NCI-H2081 treated with DMSO at 0.1 percent for 48 hours (cell line): ENCODE measurements at regions not wholly inside any gene's neighbourhood (a gene's known extent, or its start where the extent isn't known, plus 50 kb on each side); places are given as distances from the start of the nearest gene placed in this dataset.
"Not testable (repeated sequence)": the region's sequence is repeated elsewhere in the genome, so short reads cannot be mapped to it uniquely, and the experiment has no call there.

ENCODE experiments used
- DNase-seq: peaks from one replicate; lab custom pipeline; 2025; lab: John Stamatoyannopoulos, UW

DNA sequence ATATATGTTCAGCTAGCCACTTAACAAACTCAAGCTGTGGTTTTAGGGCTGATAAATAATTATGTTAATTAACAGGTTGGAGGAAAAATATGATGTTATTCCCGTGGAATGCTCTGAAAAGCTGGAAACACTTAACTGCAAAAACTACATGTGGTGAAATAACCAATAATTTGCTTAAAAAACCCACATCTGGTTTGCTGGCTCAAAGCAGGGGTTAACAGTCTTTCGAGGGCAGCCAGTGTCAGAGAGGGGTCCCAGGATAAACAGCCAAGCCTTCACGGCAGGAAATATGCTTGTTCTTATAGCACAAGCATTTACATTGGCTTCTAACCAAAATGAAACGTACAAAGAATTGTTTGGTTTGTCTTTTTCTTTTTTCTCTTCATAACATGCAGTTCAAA lies 254.0 kb upstream of the GAS1 start:
- no peak for DNase-seq

DNA sequence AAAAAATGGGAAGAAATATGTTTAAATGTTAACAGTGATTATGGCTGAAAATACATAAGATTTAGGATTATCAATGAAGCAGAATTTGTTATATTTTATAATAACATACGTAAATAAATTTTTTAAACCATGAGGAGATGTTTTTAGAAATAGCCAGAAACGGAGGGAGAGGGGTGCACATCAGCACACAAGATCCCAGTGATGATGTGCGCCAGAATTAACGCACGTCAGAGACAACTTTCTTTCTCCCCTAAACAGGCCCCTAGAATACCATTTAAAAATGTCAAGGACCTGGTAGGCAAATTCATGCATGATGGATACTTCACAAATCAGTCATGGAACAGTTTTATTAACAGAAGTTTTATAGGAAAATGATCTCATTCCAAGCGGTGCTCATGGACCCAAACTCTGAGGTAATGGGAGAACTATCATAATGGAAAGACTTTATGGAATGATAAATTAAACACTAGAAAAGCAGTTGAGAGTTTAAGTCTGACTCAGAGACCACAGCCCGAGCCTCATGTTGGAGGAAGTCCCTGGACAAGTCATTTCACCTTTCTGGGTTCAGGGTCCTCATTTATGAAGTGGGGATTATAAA lies 258.9 kb upstream of the GAS1 start:
- no peak for DNase-seq

DNA sequence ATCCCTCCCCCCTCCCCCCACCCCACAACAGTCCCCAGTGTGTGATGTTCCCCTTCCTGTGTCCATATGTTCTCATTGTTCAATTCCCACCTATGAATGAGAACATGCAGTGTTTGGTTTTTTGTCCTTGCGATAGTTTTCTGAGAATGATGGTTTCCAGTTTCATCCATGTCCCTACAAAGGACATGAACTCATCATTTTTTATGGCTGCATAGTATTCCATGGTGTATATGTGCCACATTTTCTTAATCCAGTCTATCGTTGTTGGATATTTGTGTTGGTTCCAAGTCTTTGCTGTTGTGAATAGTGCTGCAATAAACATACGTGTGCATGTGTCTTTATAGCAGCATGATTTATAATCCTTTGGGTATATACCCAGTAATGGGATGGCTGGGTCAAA lies 263.4 kb upstream of the GAS1 start:
- not testable (repeated sequence) for DNase-seq

DNA sequence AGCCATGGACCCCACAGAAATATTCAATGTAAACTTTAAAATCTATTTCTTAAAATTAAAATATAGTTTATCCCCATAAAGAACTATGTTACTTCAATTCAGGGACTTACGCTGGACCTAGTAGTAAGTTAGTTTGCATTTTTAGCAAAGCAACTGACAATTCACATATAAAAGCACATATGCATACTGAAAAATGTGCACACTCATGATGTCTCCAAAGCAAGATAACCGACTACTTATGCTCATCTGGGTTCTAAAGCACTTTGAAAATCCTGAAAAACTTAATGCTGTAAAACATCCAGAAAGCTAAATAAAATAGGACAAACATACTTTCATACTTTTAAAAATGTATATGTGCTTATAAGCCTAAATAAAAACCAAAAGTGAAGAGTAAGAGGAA lies 264.4 kb upstream of the GAS1 start:
- no peak for DNase-seq

DNA sequence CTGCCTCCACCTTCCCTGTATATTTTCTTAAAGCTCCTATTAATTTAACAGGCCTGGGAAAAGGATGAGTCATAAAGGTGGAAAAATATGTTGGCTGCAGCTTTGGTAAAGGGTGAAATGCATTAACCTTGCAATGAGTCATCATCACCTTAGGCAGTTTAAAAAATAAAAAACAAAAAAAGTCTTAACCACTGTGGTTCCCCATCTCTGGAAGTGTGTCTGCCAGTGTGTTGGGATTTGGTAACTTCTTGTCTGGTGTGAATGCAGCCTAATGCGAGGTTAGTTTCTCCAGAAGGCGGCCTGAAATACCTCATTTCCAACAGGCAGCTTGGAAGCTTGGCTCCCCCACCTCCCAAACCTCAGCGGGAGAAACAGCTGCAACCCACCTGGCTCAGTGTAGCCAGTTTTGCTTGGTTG lies 265.3 kb upstream of the GAS1 start:
- DNase-seq, result no peak

DNA sequence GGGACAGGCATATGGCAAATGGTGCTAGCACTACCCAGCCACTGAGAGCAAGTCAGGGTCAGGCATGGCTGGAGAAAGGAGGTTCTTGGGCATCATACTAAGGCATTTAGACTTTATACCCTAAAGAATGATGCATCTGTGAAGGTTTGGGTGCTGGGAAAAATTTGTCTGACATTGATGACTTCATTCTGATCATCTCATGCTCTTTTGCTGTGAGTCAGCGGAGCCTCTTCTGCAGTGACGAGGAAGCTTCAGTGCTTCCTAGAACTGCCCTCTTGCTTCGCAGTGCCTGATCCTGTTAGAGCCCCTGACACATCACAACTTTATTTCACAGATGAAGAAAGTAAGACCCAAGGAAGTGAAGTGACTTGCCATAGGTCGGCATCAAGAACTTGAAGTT lies 266.6 kb upstream of the GAS1 start:
- no peak for DNase-seq

DNA sequence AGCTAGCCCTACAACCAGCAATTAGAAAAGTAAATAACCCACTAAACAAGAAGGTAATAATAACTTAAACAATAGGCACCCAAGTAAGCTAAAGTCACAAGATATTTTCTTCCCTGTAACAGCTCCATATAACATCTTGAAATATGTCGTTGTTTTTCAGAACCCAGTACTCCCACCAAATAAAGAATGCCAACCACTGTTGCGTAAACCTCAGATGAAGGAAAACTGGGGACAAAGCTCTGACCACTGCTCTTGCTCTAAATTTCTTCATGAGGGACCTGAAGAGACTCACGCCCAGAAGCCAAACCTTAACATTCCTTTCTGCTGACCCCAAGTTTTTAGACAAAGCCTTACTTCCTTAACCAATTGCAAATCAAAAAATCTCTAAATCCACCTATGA lies 267.7 kb upstream of the GAS1 start:
- DNase-seq, result no peak

DNA sequence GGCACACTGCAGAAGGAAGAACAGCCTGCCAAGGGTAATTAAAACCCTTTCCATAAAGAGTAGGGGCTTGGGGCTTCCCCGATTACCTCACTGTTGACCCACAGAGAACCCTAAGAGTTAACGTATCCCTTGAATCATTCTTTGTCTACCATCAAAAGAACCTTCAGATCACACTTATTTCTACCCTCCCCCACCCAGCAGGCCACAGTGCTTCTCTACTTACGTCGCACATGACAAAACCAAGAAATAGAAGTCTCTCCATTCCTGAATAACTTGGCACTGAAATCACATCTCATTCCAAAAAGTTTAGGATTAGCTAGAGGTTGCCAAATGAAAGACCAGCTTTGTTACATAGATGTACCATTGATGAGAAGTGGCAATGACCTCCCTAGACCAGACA lies 268.7 kb upstream of the GAS1 start:
- DNase-seq, result no peak

DNA sequence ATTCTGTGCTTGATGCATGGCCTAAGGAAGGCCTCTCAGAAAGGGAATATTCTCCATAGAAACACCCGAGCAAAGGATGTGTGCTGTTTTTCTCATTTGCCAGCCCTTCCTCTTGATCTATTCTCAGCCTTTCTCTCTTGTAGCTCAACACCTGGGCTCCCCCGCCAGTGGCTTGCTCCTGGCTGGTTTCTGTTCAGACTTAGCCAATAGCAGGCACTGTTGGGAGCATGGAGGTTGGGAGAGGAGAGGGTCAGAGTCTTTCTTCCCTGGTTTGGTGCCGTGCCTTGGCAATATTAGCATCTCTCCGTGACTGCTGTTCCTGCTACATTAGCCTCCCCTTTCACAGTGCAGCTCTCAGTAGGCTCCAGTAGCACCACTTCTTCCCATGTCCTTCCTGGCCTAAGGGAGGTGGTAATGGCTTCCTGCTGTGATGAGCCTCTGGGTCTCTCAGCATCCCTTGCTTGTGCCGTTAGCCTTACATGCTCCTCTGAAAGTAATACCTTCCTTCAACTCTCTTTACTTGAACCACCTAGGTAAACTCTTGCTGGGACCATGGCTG lies 269.7 kb upstream of the GAS1 start:
- no peak for DNase-seq

DNA sequence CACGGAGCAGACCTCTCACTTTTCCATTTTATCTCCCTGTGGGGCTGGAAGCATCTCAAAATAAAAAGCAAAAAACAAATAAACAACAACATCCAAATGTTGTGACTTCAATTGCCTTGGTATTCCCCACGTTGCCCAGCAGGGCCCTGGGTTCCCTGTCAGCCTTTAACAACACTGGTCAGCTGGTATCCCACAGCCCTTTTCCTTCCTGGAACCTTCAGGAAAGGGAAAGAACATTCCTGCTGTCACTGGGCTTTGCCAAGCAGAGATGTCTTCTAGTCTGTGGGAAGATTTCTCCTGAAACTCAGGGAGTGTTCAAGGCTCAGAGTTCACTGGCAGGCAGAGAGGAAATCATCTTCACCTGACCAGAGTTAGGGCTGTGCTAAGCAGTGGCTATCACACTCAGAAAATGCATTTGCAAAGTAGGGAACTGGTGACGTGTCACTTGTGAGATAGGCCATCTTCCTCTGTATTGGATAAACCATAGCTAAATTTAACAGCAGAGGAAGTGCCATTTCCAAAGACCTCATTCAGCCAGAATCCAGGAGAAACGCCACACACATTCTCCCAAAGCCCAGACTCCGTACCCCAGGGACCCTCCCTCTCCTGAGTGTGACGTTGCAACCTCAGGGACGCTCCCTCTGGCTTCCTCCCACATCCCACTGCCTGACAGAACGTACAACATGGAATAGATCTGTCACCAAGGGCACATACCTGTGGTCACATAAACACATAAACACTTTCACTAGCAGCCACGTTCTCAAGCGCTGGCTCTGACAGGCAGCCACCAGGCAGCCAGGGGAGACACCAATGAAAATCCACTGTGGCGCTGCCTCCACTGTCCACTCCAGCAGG lies 274.0 kb upstream of the DAPK1 start:
- DNase-seq, result no peak

DNA sequence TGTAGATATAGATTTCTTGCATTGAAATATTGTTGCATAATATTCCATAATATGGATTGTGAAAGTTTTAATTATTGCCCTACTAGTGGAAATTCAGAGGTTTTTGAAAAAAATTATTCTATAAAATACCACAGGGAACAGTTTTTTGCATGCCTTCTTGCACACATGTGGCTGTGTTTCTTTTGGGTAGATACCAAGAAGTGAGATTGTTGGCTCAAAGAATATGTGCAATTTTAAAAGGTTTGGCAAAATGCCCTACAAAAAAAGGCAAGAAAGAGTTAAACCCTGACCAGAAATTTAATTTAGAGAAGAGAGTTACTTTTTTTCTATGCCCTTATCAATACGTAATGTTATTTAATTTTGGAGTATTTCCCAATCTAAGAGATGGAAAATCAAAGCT lies 270.8 kb upstream of the DAPK1 start:
- no peak for DNase-seq

DNA sequence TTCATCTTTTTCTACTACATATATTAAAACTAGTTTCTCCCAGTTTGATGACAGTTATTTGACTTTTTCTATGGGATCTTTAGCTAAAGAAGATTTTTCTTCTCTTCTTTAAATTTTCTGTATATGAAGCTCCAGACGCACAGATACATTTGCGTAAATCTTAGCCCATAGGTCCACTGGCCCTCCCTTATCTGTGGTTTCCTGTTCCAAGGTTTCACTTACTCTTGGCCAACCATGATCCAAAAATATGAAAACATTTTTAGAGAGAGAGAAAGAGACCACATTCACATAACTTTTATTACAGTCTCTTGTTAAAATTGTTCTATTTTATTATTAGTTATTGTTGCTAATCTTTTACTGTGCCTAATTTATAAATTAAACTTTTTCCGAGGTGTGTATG lies 270.2 kb upstream of the DAPK1 start:
- DNase-seq, result no peak

DNA sequence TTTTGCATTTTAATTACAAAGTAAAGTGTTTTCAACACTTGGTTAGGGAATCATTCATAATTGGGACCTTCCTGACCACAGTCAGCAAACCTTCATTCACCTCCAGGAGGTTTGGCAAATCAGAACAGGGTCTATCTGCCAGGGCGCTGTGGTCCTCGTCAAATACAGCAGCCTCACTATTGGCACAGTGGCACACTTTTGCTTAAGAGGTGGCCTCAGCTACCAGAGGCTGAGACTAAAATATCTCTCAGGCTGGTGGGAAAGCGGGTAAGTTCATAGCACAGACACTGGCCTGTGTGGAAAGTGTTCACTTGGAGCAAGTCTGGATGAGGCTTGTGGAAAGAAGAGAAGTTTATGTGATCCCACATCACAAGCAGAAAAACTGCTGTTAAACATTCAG lies 268.6 kb upstream of the DAPK1 start:
- DNase-seq, result no peak

DNA sequence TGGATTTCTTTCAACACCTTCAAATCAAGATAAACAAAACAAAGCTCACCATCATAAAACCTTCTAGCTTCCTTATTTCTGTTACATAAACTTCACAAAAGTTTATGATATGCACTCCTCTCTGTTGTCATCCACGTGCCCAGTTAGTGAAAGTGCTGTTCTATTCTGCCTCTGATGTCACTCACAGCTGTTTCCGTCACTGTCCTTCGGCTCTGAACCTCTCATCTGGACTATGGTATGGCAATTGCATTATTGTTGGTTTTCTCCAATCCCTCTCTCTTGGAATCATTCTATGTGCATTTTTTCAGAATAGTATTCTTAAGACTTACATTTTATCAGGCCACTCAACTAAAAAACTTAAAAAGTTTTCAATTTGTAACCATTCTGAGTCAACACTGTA lies 264.2 kb upstream of the DAPK1 start:
- no peak for DNase-seq

DNA sequence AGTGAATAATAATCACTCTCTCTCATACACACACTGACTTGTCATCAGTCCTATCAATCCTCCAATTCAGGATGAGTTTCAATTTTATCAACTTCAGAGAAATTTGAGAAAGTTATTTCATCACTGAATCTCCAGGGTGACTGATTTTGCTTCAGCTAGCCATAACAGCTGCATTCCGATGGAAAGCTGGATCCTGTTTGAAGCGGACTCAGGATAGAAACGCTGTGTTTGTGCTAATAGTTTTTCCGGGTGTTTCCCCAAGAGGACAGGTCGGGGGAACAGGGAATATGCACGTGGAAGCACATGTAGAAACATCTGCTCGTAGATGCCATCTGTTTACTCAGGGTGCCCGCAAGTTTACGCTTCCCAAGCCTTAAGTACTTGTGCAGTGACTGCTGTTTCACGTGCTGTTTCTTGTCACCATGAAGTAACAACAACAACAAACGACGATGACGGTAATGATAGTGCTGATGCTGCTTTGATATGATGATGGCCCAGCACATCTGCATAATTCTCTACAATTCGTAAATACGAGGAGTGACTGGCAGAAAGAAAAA lies 263.7 kb upstream of the DAPK1 start:
- DNase-seq, result no peak

DNA sequence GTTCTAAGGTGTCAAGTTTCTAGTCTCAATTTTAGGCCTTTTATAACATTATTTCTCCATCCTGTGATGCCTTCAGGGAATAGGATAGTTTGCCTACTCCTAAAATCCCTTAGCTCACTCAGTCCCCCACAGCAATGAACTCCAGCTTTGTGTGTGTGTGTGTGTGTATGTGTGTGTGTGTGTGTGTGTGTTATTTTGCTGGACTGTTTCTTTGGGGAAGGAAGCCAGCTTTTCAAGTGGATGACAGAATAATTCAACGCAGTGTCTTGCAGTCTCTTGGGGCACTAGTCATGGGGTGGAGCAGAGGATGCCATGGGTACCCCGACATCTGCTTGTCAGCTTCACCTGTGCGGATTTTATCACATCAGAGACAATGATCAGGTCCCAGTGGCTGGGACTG lies 262.8 kb upstream of the DAPK1 start:
- DNase-seq, result no peak

DNA sequence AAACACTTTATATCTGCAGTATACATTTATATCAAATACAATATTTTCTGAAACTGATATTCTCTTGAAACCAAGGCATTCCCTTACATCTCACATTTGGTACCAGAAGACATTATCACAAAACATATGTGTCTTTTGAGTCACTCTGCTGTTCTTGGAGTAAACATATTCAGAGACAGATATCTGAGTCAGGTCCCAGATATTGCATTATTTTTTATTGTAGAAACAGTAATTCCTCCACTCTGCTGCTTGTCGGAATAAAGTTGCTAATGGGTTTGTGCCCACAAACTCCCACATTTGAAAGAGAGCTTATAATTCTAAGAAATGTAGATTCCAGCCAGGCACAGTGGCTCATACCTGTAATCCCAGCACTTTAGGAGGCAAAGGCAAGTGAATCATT lies 261.1 kb upstream of the DAPK1 start:
- DNase-seq, result no peak

DNA sequence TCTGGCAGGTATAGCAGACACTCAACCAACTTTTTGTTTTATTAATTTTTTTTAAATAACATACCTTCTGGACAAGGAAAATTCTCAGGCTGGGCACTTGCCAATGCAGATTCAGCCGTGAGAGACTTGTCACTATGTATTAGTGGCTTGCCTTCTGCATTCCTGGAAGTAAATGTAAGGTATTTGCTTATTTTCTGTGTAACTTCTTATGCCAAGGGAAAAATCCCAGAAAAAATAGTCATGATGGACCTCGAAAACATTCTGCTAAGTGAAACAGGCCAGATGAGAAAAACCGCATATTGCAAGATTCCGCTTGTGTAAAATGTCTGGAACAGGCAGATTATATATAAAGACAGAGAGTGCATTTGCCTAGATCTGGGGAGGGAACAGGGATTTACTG lies 260.3 kb upstream of the DAPK1 start:
- DNase-seq, result no peak

DNA sequence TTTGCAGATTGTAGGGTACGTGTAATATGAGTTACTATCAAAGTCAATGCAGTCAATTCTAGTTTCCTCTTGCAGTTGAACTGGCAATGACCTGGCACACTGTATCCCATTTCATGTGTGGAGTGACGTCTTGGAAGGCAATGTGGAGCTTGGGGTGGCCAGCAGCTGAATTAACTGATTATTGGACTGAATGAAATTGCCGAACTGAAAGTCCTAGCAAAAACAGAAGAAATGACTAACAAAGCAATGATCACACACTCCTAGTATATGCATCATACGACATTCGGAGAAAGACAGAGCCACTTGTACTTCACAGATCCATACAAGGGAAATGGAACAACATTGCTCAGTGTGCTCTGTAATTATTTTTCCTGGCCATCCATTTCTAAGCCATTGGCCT lies 259.1 kb upstream of the DAPK1 start:
- no peak for DNase-seq

DNA sequence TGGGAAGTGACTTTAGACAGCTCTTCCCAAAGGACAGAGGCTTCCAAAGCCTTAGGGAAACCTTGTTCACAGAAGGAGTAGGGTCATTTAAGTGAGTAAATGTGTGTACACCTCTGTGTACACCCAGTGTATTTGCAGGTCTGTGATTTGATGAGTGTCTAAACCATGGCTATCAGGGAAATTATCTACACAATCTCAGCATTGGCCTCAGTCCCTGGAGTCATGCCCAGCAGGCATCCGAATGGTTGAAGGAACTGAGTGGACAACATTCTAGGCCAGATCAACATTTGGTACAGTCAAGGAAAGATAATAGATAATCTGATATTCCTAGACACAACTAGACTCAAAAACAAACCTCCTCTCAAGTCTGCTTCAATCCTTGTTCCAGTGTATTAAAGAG lies 258.4 kb upstream of the DAPK1 start:
- no peak for DNase-seq

DNA sequence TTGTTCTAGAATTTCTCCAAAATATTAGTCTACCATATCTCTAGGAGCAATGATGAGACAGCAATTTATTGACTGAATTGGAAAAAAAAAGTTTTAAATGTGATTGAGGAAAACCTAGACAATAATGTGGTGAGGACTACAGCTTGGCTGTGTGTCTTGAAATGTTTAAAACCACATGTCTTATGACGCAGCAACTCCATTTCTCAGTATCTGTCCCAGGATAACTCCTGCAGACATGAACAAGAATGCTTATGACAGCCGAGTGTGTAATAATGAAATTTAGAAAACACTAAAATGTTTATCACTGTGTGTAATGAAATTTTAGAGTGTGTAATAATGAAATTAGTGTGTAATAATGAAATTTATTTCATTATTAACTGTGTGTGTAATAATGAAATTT lies 254.1 kb upstream of the DAPK1 start:
- DNase-seq, result no peak

DNA sequence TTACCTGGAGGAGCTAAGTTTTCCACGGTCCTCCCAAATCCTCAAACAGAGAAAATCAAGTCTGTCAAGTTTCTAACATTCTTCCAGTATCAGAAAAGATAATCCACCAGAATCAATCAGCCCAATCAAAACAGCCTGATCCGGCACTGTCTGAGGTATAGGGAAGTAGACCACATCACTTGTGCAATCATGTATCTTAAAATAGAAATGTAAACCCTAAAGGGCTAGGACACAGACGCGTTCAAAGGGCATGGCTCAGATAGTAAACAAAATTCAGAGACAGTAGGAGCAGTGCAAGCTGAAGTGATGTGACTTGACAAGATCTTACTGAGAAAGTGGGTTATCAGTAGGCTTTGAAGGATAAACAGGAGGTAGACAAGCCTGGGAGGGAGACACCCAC lies 252.4 kb upstream of the DAPK1 start:
- DNase-seq, result no peak

DNA sequence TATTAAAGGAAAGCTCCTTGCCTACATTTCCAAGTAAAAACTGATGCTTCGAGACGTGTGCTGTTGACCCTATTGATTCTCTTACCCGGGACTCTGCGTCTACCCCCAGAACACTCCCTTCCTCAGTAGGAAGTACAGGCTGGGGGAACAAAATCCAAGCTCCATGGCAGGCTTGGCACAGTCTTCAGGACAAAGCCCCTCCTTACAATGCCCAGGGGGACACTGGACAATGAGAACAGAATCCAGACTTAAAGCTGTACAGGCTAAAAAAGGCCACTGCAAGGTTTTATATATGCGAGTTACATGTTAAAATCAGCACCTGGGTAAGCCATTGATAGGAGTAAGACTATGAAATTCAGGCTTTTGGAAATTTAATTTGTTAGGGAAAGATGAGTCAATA lies 250.6 kb upstream of the DAPK1 start:
- no peak for DNase-seq
